ENCODE measurements at regions not wholly inside any gene's neighbourhood (a gene's known extent, or its start where the extent isn't known, plus 50 kb on each side); places are given as distances from the start of the nearest gene placed in this dataset.

DNA sequence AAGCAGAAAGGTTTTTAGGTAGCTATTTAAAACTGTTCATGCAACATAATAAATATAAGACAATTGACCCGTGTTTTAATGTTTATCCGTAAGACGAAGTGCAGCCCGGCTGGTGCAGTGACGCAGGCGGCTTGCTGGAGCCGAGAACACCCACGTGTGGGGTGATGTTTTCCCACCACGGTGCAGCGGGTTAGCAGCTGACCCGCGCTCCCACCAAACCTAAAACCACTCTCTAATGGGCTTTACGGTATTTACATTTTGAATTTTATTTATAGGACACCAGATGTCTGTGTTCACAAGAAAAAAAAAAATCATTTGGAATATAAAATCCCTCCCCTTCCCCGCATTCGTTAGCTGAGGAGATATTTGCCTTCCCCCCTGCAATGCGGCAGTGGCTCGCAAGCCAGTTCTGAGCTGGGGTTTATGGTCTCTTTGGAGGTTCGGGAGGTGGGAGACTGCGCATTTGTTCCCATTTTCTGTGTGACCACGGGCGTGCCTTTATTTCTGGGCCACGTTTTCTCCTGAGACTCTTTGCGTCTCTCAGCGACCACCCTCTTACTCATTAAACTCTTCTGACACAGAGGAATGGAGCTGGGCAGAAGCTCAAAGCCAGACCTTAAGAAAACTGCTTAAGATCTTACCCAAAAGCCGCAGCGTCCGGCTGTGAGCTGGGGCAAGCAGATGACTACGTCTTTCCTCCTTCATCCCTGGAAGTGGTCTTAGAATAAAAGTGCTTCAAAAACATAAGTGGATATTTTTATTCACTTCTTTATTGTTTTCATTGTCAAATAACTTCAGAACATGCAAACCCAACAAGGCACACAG lies 301.1 kb downstream of the IRF8 start:
- H3K4me1 ChIP-seq (ENCODE audit: control insufficient read depth, insufficient read depth, low read length, unreplicated experiment) = no peaks in the 10 kb centered on the region
- H3K79me2 ChIP-seq (ENCODE audit: control insufficient read depth, insufficient read depth, low read length, unreplicated experiment) = no peaks in the 10 kb centered on the region
- no peak overlapping the region for H2AFZ ChIP-seq (ENCODE audit: low read length, unreplicated experiment)
- peaks cover 63% of the 10 kb centered on the region for H3K27me3 ChIP-seq (ENCODE audit: insufficient read depth, low read length)
- no peaks in the 10 kb centered on the region for H3K36me3 ChIP-seq (ENCODE audit: insufficient read depth, low read length)
- no peak overlapping the region for H3K4me3 ChIP-seq (ENCODE audit: low read depth, low read length)
- no peak overlapping the region for H3K27ac ChIP-seq (ENCODE audit: low read depth, low read length)

DNA sequence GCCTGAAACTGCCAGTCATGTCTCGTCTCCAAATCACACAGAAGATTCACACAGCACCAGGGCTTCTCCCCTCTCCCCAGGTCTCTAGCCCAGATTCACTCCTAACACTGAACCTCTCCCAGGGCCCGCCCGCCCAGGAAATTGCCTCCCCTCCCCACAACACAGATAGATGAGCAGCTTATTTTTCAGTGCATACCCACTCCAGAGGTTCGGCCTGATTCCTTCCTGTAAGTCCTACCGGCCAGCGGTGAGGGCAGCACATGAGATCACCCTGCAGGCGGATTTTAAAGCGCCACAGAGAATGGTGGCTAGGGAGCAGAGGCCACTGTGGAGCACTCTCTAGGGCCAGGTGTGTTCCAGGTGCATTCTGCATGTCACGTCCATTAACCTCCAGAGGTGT lies 301.8 kb downstream of the IRF8 start:
- Histone ChIP-seq H3K27me3 (ENCODE audit: insufficient read depth, low read length) (peaks cover 57% of the 10 kb centered on the region), H2AFZ (ENCODE audit: low read length, unreplicated experiment) (no peak overlapping the region), H3K36me3 (ENCODE audit: insufficient read depth, low read length) (no peaks in the 10 kb centered on the region), H3K4me3 (ENCODE audit: low read depth, low read length) (no peak overlapping the region), H3K4me1 (ENCODE audit: control insufficient read depth, insufficient read depth, low read length, unreplicated experiment) (no peaks in the 10 kb centered on the region), H3K79me2 (ENCODE audit: control insufficient read depth, insufficient read depth, low read length, unreplicated experiment) (no peaks in the 10 kb centered on the region), H3K27ac (ENCODE audit: low read depth, low read length) (no peak overlapping the region)

DNA sequence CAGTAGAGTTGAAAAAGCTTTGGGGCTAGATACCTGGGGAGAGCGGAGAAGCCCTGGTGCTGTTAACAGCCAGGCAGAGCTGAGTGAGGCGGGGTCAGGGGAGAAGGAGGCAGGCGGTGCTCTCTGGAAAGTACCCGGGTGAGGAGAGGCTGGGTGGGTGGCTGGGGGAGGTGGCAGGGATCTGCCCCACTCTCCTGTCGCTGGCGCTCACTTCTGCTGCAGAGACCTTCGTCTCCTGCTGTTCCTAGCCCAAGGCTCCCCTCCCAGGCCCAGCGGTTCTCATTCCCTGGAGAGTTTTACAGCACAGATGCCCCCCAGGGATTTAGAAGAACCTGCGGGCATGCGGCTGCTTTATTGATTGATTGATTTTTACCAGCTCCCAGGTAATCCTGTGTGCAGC lies 302.8 kb downstream of the IRF8 start:
- H2AFZ ChIP-seq (ENCODE audit: low read length, unreplicated experiment) = no peak overlapping the region
- no peak overlapping the region for H3K4me3 ChIP-seq (ENCODE audit: low read depth, low read length)
- H3K79me2 ChIP-seq (ENCODE audit: control insufficient read depth, insufficient read depth, low read length, unreplicated experiment) = no peaks in the 10 kb centered on the region
- H3K36me3 ChIP-seq (ENCODE audit: insufficient read depth, low read length) = no peaks in the 10 kb centered on the region
- H3K27ac ChIP-seq (ENCODE audit: low read depth, low read length) = no peak overlapping the region
- H3K27me3 ChIP-seq (ENCODE audit: insufficient read depth, low read length) = peaks cover 47% of the 10 kb centered on the region
- H3K4me1 ChIP-seq (ENCODE audit: control insufficient read depth, insufficient read depth, low read length, unreplicated experiment) = no peaks in the 10 kb centered on the region

DNA sequence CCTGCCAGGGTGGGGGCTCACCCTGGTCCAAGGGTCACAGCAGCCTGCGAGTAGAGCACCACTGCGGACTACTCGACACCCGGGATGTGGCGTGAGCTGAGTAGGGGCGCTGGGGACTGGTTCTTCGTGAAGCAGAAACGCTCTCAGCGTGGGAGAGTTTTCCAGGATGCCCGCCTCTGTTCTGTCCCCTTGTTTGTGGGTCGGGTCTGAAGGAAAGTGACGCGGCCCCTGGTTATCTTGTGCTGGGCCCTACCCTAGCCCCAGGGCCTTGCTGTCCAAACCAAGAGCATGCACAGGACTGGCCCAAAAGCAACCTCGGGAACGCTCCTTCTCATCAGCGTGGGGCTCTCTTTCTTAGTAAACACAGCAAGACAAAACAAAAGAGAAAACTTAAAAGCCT lies 303.3 kb downstream of the IRF8 start:
- no peak overlapping the region for H3K27ac ChIP-seq (ENCODE audit: low read depth, low read length)

DNA sequence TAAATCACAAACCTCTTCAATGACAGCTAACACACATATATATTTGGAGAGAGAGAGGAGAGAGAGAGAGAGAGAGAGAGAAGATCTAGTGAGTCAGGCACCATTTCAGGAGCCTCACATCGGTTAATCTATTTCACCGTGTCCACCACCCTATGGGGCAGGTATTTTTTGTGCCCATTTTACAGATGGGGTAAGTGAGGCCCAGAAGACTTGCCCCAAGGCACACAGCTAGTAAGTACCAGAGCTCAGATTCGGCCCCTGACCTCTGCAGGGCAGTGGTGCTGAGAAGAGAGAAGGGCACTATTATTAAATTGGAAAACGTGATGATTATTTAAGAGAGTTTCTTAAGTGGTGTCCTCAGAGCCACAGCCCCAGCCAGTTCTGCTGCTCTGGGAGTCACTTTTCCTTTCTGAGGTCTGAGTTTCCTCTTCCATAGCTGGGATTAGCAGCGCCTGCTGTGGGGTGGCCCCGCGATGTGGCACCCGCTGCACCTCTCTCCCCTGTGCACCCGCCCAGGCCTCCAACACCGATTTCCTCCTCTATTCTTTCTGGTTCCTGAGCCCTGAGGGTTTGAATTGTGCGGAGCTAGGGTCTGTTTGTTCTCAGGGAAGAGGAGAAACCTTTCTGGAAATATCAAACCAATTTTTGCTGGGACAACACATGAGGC lies 303.9 kb downstream of the IRF8 start:
- Histone ChIP-seq H2AFZ (ENCODE audit: low read length, unreplicated experiment) (no peak overlapping the region), H3K79me2 (ENCODE audit: control insufficient read depth, insufficient read depth, low read length, unreplicated experiment) (no peaks in the 10 kb centered on the region), H3K4me1 (ENCODE audit: control insufficient read depth, insufficient read depth, low read length, unreplicated experiment) (no peaks in the 10 kb centered on the region), H3K36me3 (ENCODE audit: insufficient read depth, low read length) (no peaks in the 10 kb centered on the region), H3K27ac (ENCODE audit: low read depth, low read length) (no peak overlapping the region), H3K4me3 (ENCODE audit: low read depth, low read length) (no peak overlapping the region), H3K27me3 (ENCODE audit: insufficient read depth, low read length) (peaks cover 35% of the 10 kb centered on the region)

More for the DNA sequence above, 303.3 kb downstream of the IRF8 start:
- H3K4me1 ChIP-seq (ENCODE audit: control insufficient read depth, insufficient read depth, low read length, unreplicated experiment) = no peaks in the 10 kb centered on the region
- no peaks in the 10 kb centered on the region for H3K79me2 ChIP-seq (ENCODE audit: control insufficient read depth, insufficient read depth, low read length, unreplicated experiment)
- no peaks in the 10 kb centered on the region for H3K36me3 ChIP-seq (ENCODE audit: insufficient read depth, low read length)
- peaks cover 41% of the 10 kb centered on the region for H3K27me3 ChIP-seq (ENCODE audit: insufficient read depth, low read length)
- no peak overlapping the region for H3K4me3 ChIP-seq (ENCODE audit: low read depth, low read length)
- no peak overlapping the region for H2AFZ ChIP-seq (ENCODE audit: low read length, unreplicated experiment)

DNA sequence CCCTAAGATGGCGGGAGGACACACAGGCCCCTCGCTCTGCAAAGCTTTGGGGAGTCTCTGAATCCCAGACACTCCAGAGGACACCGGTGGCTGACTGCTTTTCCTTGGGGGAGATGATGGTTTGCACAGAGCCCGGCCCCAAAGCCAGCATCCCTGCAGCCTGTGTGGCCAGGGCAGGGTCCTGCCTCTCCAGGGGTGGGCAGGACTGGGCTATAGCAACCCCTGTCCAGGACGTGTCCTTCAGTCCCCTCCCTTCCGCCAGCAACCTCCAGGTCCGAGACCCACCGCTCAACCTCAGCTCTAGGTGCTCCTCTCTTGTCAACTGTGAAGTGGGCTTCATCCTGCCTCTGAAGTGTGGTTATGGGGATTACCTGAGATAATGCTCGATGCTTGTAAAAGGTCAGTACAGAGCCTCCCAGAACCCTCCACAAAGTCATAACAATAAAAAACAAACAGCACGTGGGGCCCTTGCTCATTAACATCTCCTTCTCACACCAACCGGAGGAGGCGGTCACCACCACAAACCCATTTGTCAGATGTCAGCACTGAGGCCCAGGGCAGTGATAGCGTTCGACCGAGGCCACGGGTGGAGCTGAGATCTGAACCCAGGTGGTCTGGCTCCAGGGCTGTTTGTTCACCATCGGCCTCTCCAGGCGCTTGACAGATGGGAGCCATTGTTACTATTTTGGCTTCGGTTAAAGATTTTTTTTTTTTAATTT lies 304.8 kb downstream of the IRF8 start:
- peaks cover 27% of the 10 kb centered on the region for H3K27me3 ChIP-seq (ENCODE audit: insufficient read depth, low read length)
- no peak overlapping the region for H2AFZ ChIP-seq (ENCODE audit: low read length, unreplicated experiment)
- no peak overlapping the region for H3K27ac ChIP-seq (ENCODE audit: low read depth, low read length)
- no peaks in the 10 kb centered on the region for H3K4me1 ChIP-seq (ENCODE audit: control insufficient read depth, insufficient read depth, low read length, unreplicated experiment)
- H3K4me3 ChIP-seq (ENCODE audit: low read depth, low read length) = no peak overlapping the region
- H3K79me2 ChIP-seq (ENCODE audit: control insufficient read depth, insufficient read depth, low read length, unreplicated experiment) = no peaks in the 10 kb centered on the region
- H3K36me3 ChIP-seq (ENCODE audit: insufficient read depth, low read length) = no peaks in the 10 kb centered on the region

GRCh38 chr16:86205521-86206245 lies 304.6 kb upstream of the FOXF1 start:
- H3K36me3 ChIP-seq (ENCODE audit: insufficient read depth, low read length) = no peaks in the 10 kb centered on the region
- no peaks in the 10 kb centered on the region for H3K79me2 ChIP-seq (ENCODE audit: control insufficient read depth, insufficient read depth, low read length, unreplicated experiment)
- no peaks in the 10 kb centered on the region for H3K4me1 ChIP-seq (ENCODE audit: control insufficient read depth, insufficient read depth, low read length, unreplicated experiment)
- no peak overlapping the region for H3K27ac ChIP-seq (ENCODE audit: low read depth, low read length)
- no peak overlapping the region for H3K4me3 ChIP-seq (ENCODE audit: low read depth, low read length)
- H2AFZ ChIP-seq (ENCODE audit: low read length, unreplicated experiment) = no peak overlapping the region
- peaks cover 9% of the 10 kb centered on the region; the same call in 1 of the 2 replicates for H3K27me3 ChIP-seq (ENCODE audit: insufficient read depth, low read length)

DNA sequence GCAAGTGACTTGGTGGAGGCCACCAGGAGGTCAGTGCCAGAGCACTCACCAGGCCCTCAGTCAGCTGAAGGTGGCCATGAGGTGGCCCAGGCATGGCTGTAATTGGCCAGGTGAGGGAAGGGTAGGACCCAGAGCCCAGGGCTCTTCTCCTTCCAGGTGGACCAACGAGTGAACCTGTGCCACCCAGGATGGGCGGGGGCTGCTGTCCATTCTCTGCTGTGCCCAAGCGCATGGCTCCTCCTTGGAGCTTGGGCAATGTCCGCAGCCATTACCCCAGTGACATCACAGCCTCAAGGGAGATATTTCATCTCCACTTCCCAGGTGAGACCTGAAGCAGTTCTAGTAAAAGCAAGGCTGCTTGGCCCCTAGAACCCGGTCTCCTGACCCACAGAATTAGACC lies 303.0 kb upstream of the FOXF1 start:
- H3K27ac ChIP-seq (ENCODE audit: low read depth, low read length) = no peak overlapping the region
- no peaks in the 10 kb centered on the region for H3K36me3 ChIP-seq (ENCODE audit: insufficient read depth, low read length)
- H2AFZ ChIP-seq (ENCODE audit: low read length, unreplicated experiment) = no peak overlapping the region
- H3K79me2 ChIP-seq (ENCODE audit: control insufficient read depth, insufficient read depth, low read length, unreplicated experiment) = no peaks in the 10 kb centered on the region
- H3K4me1 ChIP-seq (ENCODE audit: control insufficient read depth, insufficient read depth, low read length, unreplicated experiment) = no peaks in the 10 kb centered on the region
- H3K4me3 ChIP-seq (ENCODE audit: low read depth, low read length) = no peak overlapping the region
- H3K27me3 ChIP-seq (ENCODE audit: insufficient read depth, low read length) = no peaks in the 10 kb centered on the region

GRCh38 chr16:86209202-86209601 lies 301.1 kb upstream of the FOXF1 start:
- Histone ChIP-seq H3K4me3 (ENCODE audit: low read depth, low read length) (no peak overlapping the region), H3K79me2 (ENCODE audit: control insufficient read depth, insufficient read depth, low read length, unreplicated experiment) (no peaks in the 10 kb centered on the region), H3K27ac (ENCODE audit: low read depth, low read length) (no peak overlapping the region), H3K27me3 (ENCODE audit: insufficient read depth, low read length) (no peaks in the 10 kb centered on the region), H3K36me3 (ENCODE audit: insufficient read depth, low read length) (no peaks in the 10 kb centered on the region), H2AFZ (ENCODE audit: low read length, unreplicated experiment) (no peak overlapping the region), H3K4me1 (ENCODE audit: control insufficient read depth, insufficient read depth, low read length, unreplicated experiment) (no peaks in the 10 kb centered on the region)

GRCh38 chr16:86210403-86211193 lies 299.7 kb upstream of the FOXF1 start:
- H3K27me3 ChIP-seq (ENCODE audit: insufficient read depth, low read length) = no peaks in the 10 kb centered on the region
- H2AFZ ChIP-seq (ENCODE audit: low read length, unreplicated experiment) = no peak overlapping the region
- no peaks in the 10 kb centered on the region for H3K79me2 ChIP-seq (ENCODE audit: control insufficient read depth, insufficient read depth, low read length, unreplicated experiment)
- no peaks in the 10 kb centered on the region for H3K4me1 ChIP-seq (ENCODE audit: control insufficient read depth, insufficient read depth, low read length, unreplicated experiment)
- no peak overlapping the region for H3K4me3 ChIP-seq (ENCODE audit: low read depth, low read length)
- no peak overlapping the region for H3K27ac ChIP-seq (ENCODE audit: low read depth, low read length)
- H3K36me3 ChIP-seq (ENCODE audit: insufficient read depth, low read length) = no peaks in the 10 kb centered on the region
